ENCODE measurements at regions not wholly inside any gene's neighbourhood (a gene's known extent, or its start where the extent isn't known, plus 50 kb on each side); places are given as distances from the start of the nearest gene placed in this dataset.
A peak's percentile ranks its signal among the peaks of the same experiment; 100 is the strongest.

GRCh38 chrY:12651095-12651494 is 49.9 kb upstream of the USP9Y start:
- FAIRE-seq (no peak), DNase-seq (ENCODE audit: low read depth) (peak; percentile 50)
- no peaks in the 10 kb centered on the region for H3K27me3 ChIP-seq (ENCODE audit: control insufficient read depth, insufficient read depth, low read length)
- H3K4me3 ChIP-seq (ENCODE audit: low read depth, low read length): no peak overlapping the region
- H3K36me3 ChIP-seq (ENCODE audit: control insufficient read depth, insufficient read depth, low read length): no peaks in the 10 kb centered on the region
- TF ChIP-seq, protein P1, sequence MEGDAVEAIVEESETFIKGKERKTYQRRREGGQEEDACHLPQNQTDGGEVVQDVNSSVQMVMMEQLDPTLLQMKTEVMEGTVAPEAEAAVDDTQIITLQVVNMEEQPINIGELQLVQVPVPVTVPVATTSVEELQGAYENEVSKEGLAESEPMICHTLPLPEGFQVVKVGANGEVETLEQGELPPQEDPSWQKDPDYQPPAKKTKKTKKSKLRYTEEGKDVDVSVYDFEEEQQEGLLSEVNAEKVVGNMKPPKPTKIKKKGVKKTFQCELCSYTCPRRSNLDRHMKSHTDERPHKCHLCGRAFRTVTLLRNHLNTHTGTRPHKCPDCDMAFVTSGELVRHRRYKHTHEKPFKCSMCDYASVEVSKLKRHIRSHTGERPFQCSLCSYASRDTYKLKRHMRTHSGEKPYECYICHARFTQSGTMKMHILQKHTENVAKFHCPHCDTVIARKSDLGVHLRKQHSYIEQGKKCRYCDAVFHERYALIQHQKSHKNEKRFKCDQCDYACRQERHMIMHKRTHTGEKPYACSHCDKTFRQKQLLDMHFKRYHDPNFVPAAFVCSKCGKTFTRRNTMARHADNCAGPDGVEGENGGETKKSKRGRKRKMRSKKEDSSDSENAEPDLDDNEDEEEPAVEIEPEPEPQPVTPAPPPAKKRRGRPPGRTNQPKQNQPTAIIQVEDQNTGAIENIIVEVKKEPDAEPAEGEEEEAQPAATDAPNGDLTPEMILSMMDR (IDR thresholded peaks at IDR 0.05; ENCODE audit: insufficient read depth, low read length, severe bottlenecking): no peak
